ENCODE measurements at regions not wholly inside any gene's neighbourhood (a gene's known extent, or its start where the extent isn't known, plus 50 kb on each side); places are given as distances from the start of the nearest gene placed in this dataset.

GRCh38 chr11:134468796-134469195 lies 56.8 kb upstream of the B3GAT1 start:
- TF ChIP-seq CTCF (IDR thresholded peaks at IDR 0.05) (no peak), POLR2A (IDR thresholded peaks at IDR 0.05) (no peak)

Measured in adrenal gland (tissue), 5 donors.